ENCODE measurements at regions not wholly inside any gene's neighbourhood (a gene's known extent, or its start where the extent isn't known, plus 50 kb on each side); places are given as distances from the start of the nearest gene placed in this dataset.
A peak's percentile ranks its signal among the peaks of the same experiment; 100 is the strongest.

DNA sequence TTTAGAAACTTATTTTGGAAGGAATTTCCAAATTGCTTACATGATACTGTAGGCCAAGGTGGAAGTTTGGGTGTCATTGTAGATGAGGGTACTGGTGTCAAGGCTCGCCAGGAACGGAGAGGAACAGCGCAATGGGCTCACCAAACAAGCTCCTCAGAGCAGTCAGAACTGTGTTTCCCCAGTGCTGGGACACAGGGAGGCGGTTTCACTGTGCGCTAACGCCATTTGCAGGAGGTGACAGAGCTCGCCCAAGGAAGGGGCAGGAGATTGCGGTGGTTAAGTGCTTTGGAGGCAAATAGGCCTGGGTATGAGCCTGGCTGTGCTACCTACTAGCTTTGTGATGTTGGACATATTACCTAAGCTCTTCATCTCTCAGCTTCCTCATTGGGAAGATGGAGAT lies 57.3 kb downstream of the HHEX start:
- no peak for DNase-seq

DNA sequence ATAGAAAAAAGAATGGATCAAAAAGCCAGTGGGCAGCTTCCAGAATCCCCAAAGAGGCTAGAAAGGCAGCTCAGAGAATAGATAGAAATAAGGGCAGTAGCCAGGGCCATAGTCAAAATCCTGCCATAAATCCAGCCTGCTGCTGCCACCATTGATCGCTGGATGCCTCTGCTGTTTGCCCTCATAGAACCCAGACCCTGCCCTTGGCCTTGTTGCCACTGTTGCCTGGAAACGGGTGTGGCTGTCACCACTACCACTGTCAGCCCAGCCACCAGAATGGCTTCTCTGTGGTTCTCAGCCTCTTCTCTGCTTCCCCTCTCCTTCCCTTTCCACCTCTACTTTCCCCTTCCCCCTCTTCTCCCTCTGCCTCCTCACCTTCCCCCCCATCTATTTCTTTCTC lies 57.8 kb downstream of the HHEX start:
- peak; percentile 3 for DNase-seq

DNA sequence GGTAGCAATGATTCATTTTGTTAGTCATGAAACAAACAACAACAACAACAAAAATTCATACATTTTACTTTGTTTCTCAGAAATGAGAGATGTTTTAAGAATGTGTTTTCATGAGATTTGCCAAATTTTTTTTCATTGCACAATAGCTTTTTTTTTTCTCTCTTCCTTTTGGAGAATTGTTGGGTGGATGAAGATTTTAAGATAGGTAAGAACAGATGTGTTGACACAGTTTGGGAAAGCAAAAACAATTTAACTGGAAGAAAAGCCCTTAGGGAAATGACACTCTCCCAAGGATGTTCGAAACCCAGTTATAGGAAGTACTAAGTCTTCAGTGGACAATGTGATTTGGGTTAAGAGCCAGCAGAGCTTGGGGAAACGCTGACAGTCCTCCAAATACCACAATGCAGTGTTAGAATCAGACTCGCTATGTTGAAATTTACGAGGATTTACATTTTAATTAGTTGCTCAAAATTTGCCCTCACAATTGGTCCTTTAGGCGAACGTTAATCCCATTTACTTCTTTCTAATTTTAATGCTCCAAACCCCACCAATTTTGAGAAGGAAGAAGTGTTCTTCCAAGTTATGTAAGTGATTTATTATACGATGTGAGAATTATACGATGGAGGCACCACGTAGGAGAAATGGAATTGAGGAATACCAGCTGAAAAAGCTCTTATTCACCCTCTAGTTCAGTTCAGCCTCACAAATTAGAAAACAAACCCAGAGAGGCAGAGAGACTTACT lies 61.2 kb downstream of the HHEX start:
- DNase-seq: no peak

DNA sequence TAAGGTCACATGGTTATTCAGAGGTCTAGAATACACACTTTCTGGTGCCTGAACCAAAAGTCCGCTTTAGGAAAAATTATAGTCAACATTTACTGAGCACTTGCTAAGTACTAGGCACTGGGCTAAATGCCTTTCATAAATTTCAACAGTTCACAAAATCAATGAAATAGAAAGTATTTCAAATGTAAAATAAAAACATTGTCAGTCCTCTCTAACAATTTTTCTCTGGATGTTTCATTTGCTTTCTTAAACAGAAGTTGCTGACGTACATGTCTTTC lies 61.7 kb downstream of the HHEX start:
- no peak for DNase-seq

DNA sequence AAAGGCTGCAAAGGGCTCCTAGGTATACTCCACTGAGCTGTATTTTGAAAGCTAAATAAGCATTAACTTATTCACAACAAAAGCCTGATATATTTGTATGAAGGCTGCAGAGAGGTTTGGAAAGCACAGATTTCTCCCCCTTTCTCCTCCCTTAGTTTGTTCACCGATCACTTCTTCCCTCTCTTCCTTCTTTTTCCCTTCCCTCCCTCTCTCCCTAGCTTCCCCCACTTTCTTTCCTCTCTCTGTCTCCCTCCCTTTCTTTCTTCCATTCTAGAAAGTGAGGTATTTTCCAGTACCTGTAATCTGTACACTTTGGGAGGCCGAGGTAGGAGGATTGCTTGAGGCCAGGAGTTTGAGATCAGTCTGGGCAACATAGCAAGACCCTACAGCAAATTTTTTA lies 62.1 kb downstream of the HHEX start:
- no peak for DNase-seq

DNA sequence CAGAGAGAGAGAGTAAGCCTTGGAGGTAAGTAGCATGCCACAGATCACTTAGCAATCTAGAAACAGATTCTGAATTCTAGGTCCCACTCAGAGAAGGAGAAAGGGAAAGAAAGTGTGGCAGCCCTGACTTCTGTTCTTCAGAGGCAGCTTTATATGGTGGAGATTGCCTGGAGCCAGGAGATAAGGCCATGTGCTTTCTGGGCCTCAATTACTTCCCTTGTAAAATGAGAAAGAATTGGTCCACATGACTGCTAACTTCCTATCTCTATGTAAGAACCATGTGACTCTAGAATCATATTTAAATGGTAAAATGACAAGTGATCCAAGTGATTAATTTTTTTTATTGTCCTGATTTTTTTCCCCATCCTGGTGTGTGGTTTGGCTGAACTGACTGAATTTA lies 64.1 kb downstream of the HHEX start:
- no peak for DNase-seq

DNA sequence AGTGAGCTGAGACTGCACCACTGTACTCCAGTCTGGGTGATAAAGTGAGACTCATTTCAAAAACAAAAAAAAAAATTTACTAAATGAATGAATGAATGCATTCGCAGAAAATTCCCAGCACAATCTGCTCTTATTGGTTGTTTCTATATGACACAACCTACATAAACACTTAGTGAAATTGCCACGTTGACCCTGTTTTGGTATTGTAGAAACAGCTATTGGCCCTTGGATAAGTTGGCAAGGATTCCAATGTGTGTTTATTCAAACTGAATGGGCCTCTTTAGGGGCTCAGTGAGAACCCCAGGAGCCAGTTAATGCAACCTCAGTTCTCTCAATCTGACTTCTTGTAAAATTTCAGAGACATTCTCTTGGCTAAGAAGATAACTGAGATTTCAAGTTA lies 66.0 kb downstream of the HHEX start:
- DNase-seq: no peak

DNA sequence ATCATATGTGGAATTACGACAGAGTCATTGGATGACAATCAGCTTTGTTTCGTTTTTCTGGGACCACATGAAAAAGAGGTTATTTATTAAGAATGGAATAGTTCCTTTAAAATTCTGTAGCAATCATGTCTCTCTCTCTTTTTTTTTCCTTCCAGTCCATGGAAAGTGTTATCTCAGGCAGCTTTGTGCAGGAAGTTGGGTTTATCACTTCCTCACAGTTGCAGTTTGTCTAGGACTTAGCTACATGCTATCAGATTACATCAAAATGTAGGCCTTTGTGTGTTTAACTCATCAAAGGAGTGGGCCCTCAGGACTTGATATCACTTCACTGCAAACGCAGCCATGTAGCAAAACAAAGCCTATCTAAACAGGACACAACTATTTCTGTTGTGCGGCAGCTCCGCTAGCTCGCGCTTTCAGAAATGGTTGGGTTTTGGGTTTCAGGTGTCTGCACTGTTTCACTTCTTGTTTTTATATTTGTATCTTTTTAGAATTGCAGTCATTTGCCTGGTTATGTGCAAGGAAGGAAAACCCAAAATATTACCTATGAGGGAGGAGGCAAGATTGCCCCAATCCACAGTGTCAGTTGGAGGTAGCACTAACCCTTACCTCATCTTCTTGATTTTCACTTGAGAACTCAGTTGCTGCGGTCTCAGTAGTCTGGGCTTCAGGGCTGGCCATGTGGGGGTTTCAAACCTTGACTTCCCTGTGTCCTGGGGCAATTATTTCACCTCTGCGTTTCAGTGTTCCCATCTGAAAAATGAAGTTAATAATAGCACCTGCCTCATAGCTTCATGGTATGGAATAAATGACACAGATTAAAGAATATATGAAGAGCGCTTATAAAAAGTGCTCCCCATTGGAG lies 66.7 kb downstream of the HHEX start:
- peak; percentile 4 for DNase-seq

DNA sequence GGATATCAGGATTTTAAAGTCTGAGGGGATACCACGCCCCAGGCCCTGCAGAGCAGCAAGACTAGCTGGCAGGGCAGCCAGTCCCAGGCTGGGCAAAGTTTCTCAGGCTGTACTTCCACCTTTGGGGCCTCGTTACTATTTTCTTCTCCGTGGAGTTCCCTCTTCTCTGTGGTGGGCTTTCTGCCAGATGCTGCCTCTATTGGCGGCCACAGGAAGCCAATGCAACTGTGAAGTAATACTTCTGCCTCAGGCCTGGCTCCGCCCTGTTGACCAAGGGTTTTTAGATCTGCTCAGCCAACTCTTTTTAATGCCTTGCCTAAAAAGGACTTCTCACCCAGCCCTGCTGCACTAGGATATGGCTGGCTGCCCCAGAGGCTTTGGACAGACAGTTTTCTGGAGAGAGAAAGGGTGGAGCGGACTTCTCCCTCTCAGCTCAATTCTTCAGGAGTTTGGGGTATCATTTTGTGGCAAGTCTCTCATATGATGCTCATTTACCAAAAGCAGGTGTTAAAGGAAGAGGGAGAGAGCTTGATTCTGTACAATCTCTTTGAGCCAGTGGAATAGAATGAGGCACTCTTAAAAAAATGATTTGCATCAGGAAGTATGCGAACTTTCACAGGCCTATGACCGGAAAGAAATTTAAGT lies 67.4 kb downstream of the HHEX start:
- no peak for DNase-seq

DNA sequence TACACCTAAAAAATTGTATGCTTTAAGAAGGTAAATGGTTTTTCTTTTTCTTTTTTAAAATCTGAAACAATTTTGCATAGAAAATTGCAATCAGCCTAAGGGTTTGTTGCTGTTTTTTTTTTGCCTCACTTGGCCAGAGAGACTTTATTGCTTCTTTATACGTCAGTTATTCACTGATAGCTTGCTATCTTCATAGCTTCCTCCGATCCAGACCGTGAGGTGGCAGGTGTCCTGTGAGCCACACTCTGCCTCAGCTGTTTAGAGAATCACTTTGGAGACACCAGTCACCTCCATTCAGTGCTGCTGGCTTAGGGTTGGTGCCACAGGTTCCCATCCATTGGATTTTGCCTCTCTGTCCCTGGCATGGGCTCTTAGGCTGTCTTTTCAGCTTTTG lies 68.0 kb downstream of the HHEX start:
- DNase-seq: no peak

DNA sequence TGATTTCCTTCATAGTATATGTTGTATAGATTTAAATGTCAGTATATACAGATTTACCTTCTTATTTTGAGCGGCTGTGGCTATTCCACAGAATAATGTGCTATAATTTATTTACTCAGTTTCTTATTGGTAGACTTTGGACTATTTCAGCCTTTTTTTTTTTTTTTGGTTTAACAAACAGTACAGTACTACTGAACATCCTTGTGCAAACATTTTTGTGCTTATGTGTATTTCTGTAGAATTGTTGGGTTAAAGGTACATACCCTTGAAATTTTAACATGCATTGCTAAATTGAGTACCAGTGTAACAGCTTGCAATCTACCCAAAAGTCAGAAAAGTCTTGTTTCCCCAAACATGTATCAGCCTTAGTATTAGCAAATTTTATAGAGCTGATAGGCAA lies 68.8 kb downstream of the HHEX start:
- DNase-seq: no peak

DNA sequence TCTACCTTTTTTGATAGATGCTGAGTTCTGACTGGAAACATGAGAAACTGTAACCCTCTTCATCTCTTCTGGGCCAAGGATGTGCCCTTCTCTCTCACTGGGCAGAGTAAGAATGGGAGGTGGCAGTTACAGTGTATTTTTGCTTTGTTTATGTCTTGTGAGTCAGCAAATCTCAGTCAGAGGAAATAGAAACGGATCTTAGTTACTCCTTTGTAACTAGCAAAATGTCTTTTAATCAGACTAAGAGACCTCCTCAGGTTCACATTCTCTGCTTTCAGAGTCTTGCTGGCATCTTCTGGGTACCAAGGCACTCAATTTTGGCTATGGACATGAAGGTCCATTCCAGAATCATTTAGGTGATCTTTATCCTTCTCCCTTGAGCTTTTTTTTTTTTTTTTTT lies 70.9 kb downstream of the HHEX start:
- DNase-seq: no peak

DNA sequence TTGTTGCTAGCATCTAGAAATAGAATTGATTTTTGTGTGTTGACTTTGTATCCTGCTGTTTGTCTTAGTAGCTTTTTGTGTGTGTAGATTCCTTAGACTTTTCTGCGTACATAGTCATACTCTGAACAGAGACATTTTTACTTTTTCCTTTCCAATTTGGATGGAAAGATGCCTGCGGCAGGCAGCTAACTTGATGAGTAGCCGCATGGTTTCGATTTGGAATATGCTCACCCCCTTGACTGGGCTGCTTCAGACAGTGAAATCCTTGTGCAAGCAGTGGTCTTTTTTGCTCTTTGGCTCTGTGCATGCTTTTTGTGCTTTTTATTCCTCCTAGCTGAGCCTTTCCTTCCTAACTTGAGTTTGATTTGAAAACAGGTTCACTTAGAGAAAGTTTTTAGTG lies 71.8 kb downstream of the HHEX start:
- no peak for DNase-seq

DNA sequence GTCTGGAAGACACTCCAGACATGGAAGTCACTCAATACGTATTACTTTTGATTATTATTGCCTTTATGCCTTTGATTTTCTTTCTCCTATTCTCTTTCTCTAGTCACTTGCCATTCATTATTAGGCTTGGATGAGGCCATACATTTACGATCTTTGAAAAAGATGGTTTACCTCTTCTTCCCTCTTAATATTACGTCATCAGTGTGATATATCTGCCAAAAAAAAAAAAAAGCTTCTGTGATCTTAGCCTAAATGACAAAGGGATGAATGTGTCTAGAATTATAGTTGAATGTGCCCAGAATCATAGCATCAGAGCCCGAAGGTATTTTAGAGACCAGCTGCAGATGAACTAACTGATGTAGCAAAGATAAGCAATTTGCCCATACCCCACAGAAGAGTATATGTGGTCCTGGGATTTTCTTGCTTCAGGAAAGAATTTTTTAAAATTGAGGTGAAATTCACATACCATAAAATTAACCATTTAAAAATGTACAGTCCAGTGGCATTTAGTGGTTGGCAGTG lies 73.9 kb downstream of the HHEX start:
- DNase-seq: no peak

DNA sequence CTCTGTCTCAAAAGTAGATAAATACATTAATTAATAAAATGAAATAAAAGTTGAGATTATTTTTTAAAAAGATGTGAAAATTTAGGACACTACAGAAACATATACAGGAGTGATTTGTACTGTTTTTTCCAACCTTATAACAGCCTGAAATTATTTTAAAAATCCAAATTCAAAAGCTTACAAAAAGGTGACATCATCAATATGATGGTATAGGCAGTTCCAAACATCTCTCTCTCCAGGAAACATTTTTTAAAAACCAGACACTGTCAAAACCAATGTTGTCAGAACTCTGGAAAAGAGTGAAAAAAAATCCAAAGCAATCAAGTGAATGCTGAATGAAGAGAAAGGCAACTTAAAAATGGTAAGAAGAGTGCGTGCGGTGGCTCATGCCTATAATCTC lies 76.7 kb downstream of the HHEX start:
- no peak for DNase-seq

DNA sequence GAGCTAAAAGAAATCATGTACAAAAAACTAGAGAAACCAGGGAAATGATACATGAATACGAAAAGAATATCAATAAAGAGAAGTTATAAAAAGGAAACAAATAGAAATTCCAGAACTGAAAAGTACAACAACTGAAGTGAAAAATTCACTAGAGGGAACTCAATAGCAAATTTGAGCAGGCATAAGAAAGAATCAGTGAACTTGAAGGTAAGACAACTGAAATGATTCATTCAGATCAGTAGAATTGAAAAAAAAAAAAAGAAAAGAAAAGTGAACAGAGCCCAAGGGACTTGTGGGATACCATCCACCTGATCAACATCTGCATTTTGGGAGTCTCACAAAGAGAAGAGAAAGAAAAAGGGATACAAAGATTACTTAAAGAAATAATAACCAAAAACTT lies 78.3 kb downstream of the HHEX start:
- DNase-seq: no peak

DNA sequence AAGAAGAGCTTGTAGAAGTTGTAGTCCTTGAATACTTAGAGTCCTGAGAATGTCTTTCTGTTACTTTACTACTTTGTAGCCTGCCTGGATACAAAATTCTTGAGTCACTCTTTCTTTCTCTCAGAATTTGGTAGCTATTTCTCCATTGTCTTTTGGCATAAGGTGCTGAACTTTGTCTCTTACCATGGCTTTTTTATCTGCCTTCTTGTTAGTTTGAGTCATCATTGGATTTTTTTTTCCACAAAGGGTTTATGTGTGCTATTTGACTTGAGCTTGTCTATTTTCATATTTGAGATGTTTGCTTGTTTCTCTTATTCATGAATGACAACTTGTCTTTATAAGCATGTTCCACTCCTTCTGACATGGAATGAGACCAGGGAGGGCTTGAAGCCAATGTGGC lies 74.5 kb upstream of the EXOC6 start:
- no peak for DNase-seq

DNA sequence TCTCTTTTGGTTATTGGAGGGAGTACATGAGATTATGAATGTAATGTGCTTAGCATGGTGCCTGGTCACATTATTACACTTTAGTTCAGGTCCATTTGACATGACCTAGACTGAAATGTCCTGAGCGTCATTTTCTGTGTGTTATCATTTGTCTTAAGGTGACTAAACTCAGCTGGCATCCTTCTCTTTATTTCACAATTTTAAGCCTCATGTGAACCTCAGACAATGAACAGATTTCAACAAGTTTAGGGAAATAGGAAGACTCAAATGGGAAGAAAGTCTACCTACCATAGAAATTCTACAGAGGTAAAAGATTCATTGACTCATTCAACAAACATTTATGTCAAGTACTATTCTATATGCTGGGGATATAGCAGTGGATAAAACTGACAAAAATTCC lies 70.2 kb upstream of the EXOC6 start:
- DNase-seq: no peak

DNA sequence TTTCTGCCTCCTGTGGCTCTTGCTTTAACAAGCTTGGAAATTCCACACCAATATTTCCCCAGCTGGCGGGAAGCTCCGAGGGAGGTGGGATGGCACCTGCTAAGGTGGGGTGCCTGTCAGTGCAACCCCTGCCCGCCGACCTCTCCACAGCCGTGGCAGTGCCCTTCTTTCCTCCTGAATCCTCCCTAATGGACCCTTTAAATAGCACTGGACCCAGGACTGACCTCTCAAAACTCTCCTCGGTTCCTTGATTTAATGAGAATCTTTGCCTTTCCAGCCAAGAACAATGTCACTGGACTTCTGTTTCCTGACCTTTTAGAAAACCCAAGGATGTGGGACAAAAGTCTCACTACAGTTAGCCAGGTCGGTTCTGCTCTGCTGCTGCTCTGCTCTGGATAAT lies 63.2 kb upstream of the EXOC6 start:
- DNase-seq: no peak

DNA sequence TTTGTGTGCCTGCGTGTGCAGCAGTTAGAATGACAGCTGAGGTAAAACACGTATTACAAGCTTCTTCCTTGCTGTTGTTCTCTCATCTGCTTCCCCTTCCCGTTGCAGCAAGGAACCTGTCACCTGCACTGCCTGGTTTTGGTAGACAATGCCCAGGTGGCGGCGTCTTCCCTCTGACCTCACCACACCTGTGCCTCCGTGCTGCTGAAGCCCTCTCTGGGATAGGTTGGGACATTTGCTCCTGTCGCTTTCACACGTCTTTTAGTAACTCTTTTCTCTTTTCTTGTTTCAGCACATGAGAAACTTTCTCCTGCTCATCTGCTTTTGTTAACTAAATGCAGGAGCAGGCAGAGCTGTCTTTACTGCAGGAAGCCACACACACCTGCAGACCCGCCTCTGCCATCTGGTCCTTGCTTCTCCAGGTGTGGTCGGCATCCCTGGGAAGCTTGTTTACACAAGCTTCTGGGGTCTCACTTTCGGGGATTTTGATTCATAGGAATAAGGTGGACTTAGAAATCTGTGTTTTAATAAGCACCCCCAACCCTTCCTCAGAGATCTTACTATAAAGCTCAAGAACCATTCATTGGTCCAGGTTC lies 60.7 kb upstream of the EXOC6 start:
- no peak for DNase-seq

DNA sequence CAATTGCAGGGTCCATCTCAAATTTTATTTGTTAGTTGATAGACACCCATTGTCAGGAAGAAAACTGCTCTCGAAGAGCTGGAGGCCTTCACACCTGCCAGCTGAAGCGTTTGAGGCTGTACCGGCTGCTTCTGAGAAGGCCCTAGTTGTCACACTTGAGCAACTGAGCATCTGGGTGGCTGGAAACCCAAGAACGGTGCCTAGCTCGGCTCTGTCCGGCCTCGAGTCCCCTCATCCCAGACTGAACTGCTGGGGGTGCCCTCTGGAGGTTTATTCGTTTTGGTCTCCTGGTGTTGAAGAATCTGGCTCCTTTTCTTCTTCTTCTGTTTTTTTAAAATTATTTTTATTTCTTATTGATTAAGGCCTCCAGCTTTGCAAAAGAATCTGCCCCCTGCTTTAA lies 59.3 kb upstream of the EXOC6 start:
- no peak for DNase-seq

DNA sequence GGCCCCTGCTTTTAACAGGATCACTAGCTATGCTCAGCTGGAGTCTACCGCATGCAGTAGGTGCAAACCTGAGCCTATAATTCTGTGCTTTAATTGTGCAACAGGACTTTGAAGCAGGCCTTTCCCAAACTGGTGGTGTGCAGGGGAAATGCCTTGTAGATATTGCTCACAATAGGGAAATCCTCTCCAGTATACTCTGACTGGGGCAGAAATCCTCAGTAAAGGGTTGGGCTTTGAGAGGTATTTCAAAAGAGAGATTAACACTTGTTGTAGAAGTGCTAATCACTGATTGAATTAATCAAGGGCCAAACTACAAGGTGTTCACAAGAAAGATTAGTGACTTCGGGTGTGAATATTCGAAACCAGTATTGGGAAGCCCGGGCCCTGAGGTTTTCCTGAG lies 58.5 kb upstream of the EXOC6 start:
- DNase-seq: no peak

DNA sequence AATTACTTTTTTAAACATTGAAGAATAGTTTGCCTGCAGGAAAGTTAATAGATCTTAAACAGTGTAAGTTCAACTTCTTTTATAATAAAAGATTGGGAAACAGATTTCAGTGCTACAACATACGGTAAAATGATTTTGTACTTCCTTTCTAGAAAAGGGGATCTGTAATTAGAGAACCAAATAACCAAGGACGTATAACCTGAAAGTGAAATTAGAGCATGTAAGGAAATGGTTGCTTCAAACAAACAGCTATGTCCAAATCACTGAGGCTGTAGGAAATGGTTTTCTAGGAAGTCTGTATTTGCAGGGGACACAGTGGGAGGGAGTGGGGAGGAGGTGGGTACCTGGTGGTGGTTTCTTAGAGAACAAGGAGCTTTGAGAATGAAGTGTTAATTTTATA lies 57.9 kb upstream of the EXOC6 start:
- DNase-seq: no peak

DNA sequence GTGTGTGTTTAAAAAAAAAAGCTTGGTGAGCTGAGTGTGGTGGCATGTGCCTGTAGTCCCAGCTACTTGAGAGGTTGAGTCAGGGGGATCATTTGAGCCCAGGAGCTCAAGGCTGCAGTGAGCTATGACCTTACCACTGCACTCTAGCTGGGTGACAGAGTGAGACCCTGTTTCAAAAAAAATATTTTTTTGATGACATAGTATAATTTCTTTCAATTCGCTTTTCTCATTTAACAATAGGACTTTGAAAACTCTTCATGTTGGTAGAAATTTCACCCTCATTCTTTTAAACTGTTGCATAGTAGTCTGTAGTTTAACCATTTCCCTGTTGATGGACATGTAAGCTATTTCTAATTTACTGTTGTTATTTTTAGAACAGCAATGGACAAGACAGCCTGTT lies 55.7 kb upstream of the EXOC6 start:
- DNase-seq: no peak

All from stimulated activated CD4-positive, alpha-beta T cell treated with anti-CD3 and anti-CD28 coated beads, Interleukin-15, amount 100 ng/mL, for 24 hours (primary cell).